Endodermal cell (in vitro differentiated cells): ENCODE measurements at regions not wholly inside any gene's neighbourhood (a gene's known extent, or its start where the extent isn't known, plus 50 kb on each side); places are given as distances from the start of the nearest gene placed in this dataset.

ENCODE experiments used
- DNase-seq: peaks from one replicate; pipeline ENCODE4 v3.0.0-alpha.2; 2017
- H3K27ac ChIP-seq: 2 replicates; pipeline ENCODE4 v1.5.1; 2013; ENCODE audit warnings: mild to moderate bottlenecking, low read depth, low read length, moderate library complexity
- H3K27me3 ChIP-seq: 2 replicates; pipeline ENCODE4 v1.6.1; 2013; ENCODE audit warnings: mild to moderate bottlenecking, low read length, moderate library complexity; ENCODE audit not compliant: insufficient read depth, control insufficient read depth, poor library complexity, severe bottlenecking
- H3K36me3 ChIP-seq: 2 replicates; pipeline ENCODE4 v1.7.0; 2013; ENCODE audit warnings: mild to moderate bottlenecking, low read length, moderate library complexity; ENCODE audit not compliant: control insufficient read depth, insufficient read depth
- H3K4me1 ChIP-seq: one replicate; pipeline ENCODE4 v1.7.0; 2013; ENCODE audit warnings: low read length; ENCODE audit not compliant: control insufficient read depth, insufficient read depth
- H3K4me3 ChIP-seq: 2 replicates; pipeline ENCODE4 v1.5.1; 2013; ENCODE audit warnings: mild to moderate bottlenecking, low read length, moderate library complexity
- H3K9ac ChIP-seq: 2 replicates; pipeline ENCODE4 v1.6.1; 2013; ENCODE audit warnings: mild to moderate bottlenecking, low read length, moderate library complexity; ENCODE audit not compliant: poor library complexity, severe bottlenecking; ENCODE audit errors: extremely low read depth
- H3K9me3 ChIP-seq: 2 replicates; pipeline ENCODE4 v1.6.1; 2013; ENCODE audit warnings: mild to moderate bottlenecking, low read length, moderate library complexity; ENCODE audit not compliant: control insufficient read depth
- H3K27ac Mint-ChIP-seq: 2 replicates; pipeline ENCODE4 v1.8.0; 2020; ENCODE audit warnings: mixed read lengths
- H3K27me3 Mint-ChIP-seq: 2 replicates; pipeline ENCODE4 v1.8.0; 2021; ENCODE audit warnings: mild to moderate bottlenecking, mixed read lengths; ENCODE audit not compliant: insufficient read depth
- H3K36me3 Mint-ChIP-seq: 2 replicates; pipeline ENCODE4 v1.8.0; 2020; ENCODE audit warnings: low read depth, mixed read lengths
- H3K4me1 Mint-ChIP-seq: 2 replicates; pipeline ENCODE4 v1.8.0; 2020; ENCODE audit warnings: mixed read lengths
- H3K4me3 Mint-ChIP-seq: 2 replicates; pipeline ENCODE4 v1.8.0; 2020; ENCODE audit warnings: mild to moderate bottlenecking, moderate library complexity, mixed read lengths
- H3K9me3 Mint-ChIP-seq: 2 replicates; pipeline ENCODE4 v1.8.0; 2020; ENCODE audit warnings: mild to moderate bottlenecking, mixed read lengths
- WGBS, 2 experiments: methylation state at CpG; one replicate each; pipeline versions ENCODE4 v1.1.5 to v1.1.7; 2013; ENCODE audit warnings: missing lambda C conversion rate in 2 of 2, mixed read lengths in 1 of 2; ENCODE audit not compliant: insufficient coverage in 1 of 2, insufficient read length in 1 of 2; 5-methylcytosine and 5-hydroxymethylcytosine counted together
- TF ChIP-seq, protein P1 (sequence below): fragments of 200-600 bp; sonication (generic); conservative IDR thresholded peaks from 2 replicates; pipeline ENCODE4 v1.5.0; 2021; ENCODE audit warnings: antibody characterized with exemption, mild to moderate bottlenecking

DNA sequence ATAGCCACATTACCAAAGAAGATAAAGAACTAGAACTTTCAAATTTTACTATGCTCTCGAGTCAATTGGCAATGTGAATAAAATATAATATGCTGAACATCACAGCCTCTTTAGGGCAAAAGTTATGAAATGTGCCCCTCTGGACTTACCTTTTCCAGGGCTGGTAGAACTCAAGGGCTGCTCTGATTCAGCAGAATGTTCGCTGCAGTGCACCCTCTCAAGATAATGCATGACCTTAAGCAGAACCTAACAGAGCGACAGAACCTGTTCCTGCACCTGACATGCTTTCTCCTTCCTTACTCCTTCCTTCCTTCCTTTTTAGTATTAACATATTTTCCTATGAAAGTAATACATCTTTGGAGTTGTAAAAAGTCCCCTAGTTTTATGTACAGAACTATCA, 65.4 kb upstream of the STXBP5 start:
- H3K4me1 Mint-ChIP-seq: no peaks in the 10 kb centered on the region
- DNase-seq: no peak
- Histone ChIP-seq H3K36me3 (no peaks in the 10 kb centered on the region), H3K4me1 (no peaks in the 10 kb centered on the region), H3K9ac (no peak overlapping the region), H3K27ac (no peak overlapping the region), H3K27me3 (no peaks in the 10 kb centered on the region), H3K4me3 (no peak overlapping the region), H3K9me3 (no peaks in the 10 kb centered on the region)
- no peaks in the 10 kb centered on the region for H3K36me3 Mint-ChIP-seq
- H3K4me3 Mint-ChIP-seq: no peak overlapping the region
- TF ChIP-seq, protein P1, sequence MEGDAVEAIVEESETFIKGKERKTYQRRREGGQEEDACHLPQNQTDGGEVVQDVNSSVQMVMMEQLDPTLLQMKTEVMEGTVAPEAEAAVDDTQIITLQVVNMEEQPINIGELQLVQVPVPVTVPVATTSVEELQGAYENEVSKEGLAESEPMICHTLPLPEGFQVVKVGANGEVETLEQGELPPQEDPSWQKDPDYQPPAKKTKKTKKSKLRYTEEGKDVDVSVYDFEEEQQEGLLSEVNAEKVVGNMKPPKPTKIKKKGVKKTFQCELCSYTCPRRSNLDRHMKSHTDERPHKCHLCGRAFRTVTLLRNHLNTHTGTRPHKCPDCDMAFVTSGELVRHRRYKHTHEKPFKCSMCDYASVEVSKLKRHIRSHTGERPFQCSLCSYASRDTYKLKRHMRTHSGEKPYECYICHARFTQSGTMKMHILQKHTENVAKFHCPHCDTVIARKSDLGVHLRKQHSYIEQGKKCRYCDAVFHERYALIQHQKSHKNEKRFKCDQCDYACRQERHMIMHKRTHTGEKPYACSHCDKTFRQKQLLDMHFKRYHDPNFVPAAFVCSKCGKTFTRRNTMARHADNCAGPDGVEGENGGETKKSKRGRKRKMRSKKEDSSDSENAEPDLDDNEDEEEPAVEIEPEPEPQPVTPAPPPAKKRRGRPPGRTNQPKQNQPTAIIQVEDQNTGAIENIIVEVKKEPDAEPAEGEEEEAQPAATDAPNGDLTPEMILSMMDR: no peak
- WGBS, 2 experiments: 60 to 90% methylated on average over 1 to 3 of the region's 3 CpGs
- no peaks in the 10 kb centered on the region for H3K9me3 Mint-ChIP-seq
- no peak overlapping the region for H3K27ac Mint-ChIP-seq
- H3K27me3 Mint-ChIP-seq: no peaks in the 10 kb centered on the region

DNA sequence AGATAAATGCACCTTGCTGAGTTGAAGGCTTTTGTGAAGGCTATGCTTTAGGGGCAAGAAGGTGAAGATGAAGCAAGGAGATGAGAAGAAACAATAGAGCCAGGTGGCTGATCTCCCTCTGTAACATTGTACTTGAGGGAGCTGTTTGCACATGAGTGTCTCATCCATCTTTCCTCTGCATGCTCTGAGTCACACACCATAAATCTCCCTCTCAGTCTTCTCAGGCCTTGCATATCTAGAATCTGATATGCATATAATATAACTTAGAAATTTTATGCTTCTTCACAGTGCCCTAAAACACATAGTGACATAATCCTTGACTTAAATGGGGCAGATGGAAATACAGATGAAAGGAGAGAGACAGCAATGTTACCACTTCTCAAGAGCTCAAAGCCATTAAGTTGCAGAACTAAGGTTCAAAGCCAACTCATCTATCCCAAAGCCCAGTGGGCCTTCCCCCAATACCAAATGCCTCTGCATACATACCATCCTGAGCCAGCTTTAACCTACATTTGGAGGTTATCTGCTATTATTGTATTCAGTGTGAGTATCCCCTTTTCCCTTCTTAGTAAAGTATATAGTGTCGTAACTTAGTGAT, 62.4 kb upstream of the STXBP5 start:
- H3K9ac ChIP-seq: no peak overlapping the region
- Mint-ChIP-seq H3K9me3 (no peaks in the 10 kb centered on the region), H3K36me3 (no peaks in the 10 kb centered on the region), H3K4me1 (no peaks in the 10 kb centered on the region), H3K27me3 (no peaks in the 10 kb centered on the region), H3K4me3 (no peak overlapping the region), H3K27ac (no peak overlapping the region)
- H3K27me3 ChIP-seq: no peaks in the 10 kb centered on the region
- H3K27ac ChIP-seq: no peak overlapping the region
- WGBS, 2 experiments: 100% methylated on average over 1 of the region's 1 CpG; no CpG with 5 or more reads in 1 of the 2 experiments
- TF ChIP-seq, protein P1: no peak
- H3K9me3 ChIP-seq: no peaks in the 10 kb centered on the region
- no peak for DNase-seq
- no peak overlapping the region for H3K4me3 ChIP-seq
- H3K4me1 ChIP-seq: no peaks in the 10 kb centered on the region
- H3K36me3 ChIP-seq: no peaks in the 10 kb centered on the region

DNA sequence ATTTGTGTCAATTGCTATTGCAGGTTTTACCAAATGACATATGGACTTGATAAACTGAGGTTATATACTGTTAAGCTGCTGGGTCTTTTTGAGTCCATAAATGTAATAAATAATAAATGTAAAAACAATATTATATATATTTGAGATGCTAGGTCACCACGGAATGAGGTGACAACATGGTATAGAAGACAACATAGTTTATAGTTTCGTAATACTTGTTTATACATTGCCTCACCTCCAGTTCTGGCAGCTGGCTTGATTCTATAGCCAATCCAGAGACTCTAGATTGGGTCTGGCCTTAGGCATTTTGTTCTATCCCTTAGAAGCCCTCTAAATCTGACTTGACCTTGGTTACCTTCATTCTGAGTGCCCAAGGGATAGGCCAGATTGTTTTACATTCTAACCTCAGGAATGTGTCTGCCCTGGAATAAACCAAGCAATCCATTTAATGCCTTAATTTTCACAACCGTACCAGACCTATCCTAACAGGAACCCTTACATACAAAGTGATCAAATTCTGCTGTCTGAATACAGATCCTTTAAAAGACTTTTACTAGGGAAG, 61.5 kb upstream of the STXBP5 start:
- Mint-ChIP-seq H3K36me3 (no peaks in the 10 kb centered on the region), H3K9me3 (no peaks in the 10 kb centered on the region)

More for the DNA sequence above, 61.5 kb upstream of the STXBP5 start:
- no peak for DNase-seq
- Mint-ChIP-seq H3K27ac (no peak overlapping the region), H3K27me3 (no peaks in the 10 kb centered on the region), H3K4me3 (no peak overlapping the region), H3K4me1 (no peaks in the 10 kb centered on the region)
- Histone ChIP-seq H3K4me1 (no peaks in the 10 kb centered on the region), H3K9me3 (no peaks in the 10 kb centered on the region), H3K27me3 (no peaks in the 10 kb centered on the region), H3K9ac (no peak overlapping the region), H3K4me3 (no peak overlapping the region), H3K36me3 (no peaks in the 10 kb centered on the region), H3K27ac (no peak overlapping the region)
- TF ChIP-seq, protein P1: no peak
- 95 to 100% methylated on average over 1 to 3 of the region's 3 CpGs for WGBS, 2 experiments
